NCI-H1092 treated with DMSO at 0.1 percent for 48 hours (cell line): ENCODE measurements at regions not wholly inside any gene's neighbourhood (a gene's known extent, or its start where the extent isn't known, plus 50 kb on each side); places are given as distances from the start of the nearest gene placed in this dataset.

ENCODE experiments used
- DNase-seq: peaks from one replicate; lab custom pipeline; 2025; lab: John Stamatoyannopoulos, UW

- DNase-seq: no peak
Observed at GRCh38 chr11:28606930-28607329, 498.7 kb downstream of the METTL15 start.

GRCh38 chr11:28599656-28600055 is 491.5 kb downstream of the METTL15 start:
- DNase-seq: no peak

GRCh38 chr11:28598531-28598930 is 490.3 kb downstream of the METTL15 start:
- no peak for DNase-seq

- DNase-seq: no peak
Observed at GRCh38 chr11:28596816-28597215, 488.6 kb downstream of the METTL15 start.

GRCh38 chr11:28592141-28592540 is 484.0 kb downstream of the METTL15 start:
- no peak for DNase-seq

GRCh38 chr11:28584992-28585391 is 476.8 kb downstream of the METTL15 start:
- no peak for DNase-seq

GRCh38 chr11:28582506-28582905 is 474.3 kb downstream of the METTL15 start:
- no peak for DNase-seq

- DNase-seq: no peak
Observed at GRCh38 chr11:28581286-28582242, 473.4 kb downstream of the METTL15 start.

- no peak for DNase-seq
Observed at GRCh38 chr11:28571371-28571770, 463.2 kb downstream of the METTL15 start.

GRCh38 chr11:28569106-28569505 is 460.9 kb downstream of the METTL15 start:
- no peak for DNase-seq

GRCh38 chr11:28566339-28567089 is 458.3 kb downstream of the METTL15 start:
- no peak for DNase-seq

GRCh38 chr11:28559492-28559891 is 451.3 kb downstream of the METTL15 start:
- DNase-seq: no peak

GRCh38 chr11:28547321-28547741 is 439.1 kb downstream of the METTL15 start:
- no peak for DNase-seq

GRCh38 chr11:28545536-28545935 is 437.3 kb downstream of the METTL15 start:
- no peak for DNase-seq

GRCh38 chr11:28542561-28542960 is 434.4 kb downstream of the METTL15 start:
- no peak for DNase-seq

GRCh38 chr11:28539239-28540030 is 431.2 kb downstream of the METTL15 start:
- no peak for DNase-seq

- DNase-seq: no peak
Observed at GRCh38 chr11:28537822-28538221, 429.6 kb downstream of the METTL15 start.

GRCh38 chr11:28536504-28537267 is 428.5 kb downstream of the METTL15 start:
- no peak for DNase-seq

- DNase-seq: no peak
Observed at GRCh38 chr11:28535677-28536076, 427.5 kb downstream of the METTL15 start.

GRCh38 chr11:28529540-28530410 is 421.6 kb downstream of the METTL15 start:
- DNase-seq: peak; percentile 33
